ENCODE measurements at regions not wholly inside any gene's neighbourhood (a gene's known extent, or its start where the extent isn't known, plus 50 kb on each side); places are given as distances from the start of the nearest gene placed in this dataset.

GRCh38 chr9:90983394-90983793, 181.8 kb downstream of the SYK start:
- H3K9me3 ChIP-seq (ENCODE audit: insufficient read depth in 2 of 2, low read depth in 1 of 2, low read length in 1 of 2) = no peaks in the 10 kb centered on the region
- no peak overlapping the region for H2BK120ac ChIP-seq (replicated peaks; ENCODE audit: low read depth, low read length)
- H2BK5ac ChIP-seq (ENCODE audit: low read depth, low read length) = no peak overlapping the region
- no peak overlapping the region for H3K4me3 ChIP-seq (ENCODE audit: extremely low read depth in 1 of 4, insufficient read depth in 2 of 4, low read depth in 3 of 4, low read length in 4 of 4)
- no peaks in the 10 kb centered on the region for H3K4me1 ChIP-seq (replicated peaks in 1 of 4; ENCODE audit: control insufficient read depth in 3 of 4, insufficient read depth in 4 of 4, low read length in 3 of 4)
- H2AK5ac ChIP-seq (ENCODE audit: low read depth, low read length) = no peak overlapping the region
- ChIA-PET CTCF (ENCODE audit: partially characterized antibody) (interaction anchor here (1.8 kb wide), 1 partner anchor 33 kb away, joined by 4 read pairs; no protein-coding TSS in a partner anchor), POLR2A (ENCODE audit: partially characterized antibody) (no interaction called here)
- no peak overlapping the region for H3K9ac ChIP-seq (replicated peaks in 1 of 4; ENCODE audit: extremely low read depth in 1 of 4, low read depth in 3 of 4, low read length in 3 of 4)
- no peaks in the 10 kb centered on the region for H3K36me3 ChIP-seq (ENCODE audit: control insufficient read depth in 2 of 4, insufficient read depth in 4 of 4, low read length in 3 of 4)
- no peak overlapping the region for H3K18ac ChIP-seq (ENCODE audit: extremely low read depth, low read length)
- H2AFZ ChIP-seq (ENCODE audit: low read length) = no peak overlapping the region
- FAIRE-seq (no peak), DNase-seq (ENCODE audit: low read depth in 1 of 2, low spot score in 2 of 2) (no peak)
- no peak overlapping the region for H3K4me2 ChIP-seq (ENCODE audit: insufficient read depth in 1 of 2, low read depth in 2 of 2, low read length in 2 of 2)
- H3K79me1 ChIP-seq (ENCODE audit: low read depth, low read length) = no peaks in the 10 kb centered on the region
- no peak overlapping the region for H3K4ac ChIP-seq (replicated peaks; ENCODE audit: insufficient read length, low read depth, low read length)
- H3K27ac ChIP-seq (ENCODE audit: low read depth, low read length) = no peak overlapping the region
- no peaks in the 10 kb centered on the region for H4K20me1 ChIP-seq (replicated peaks in 1 of 2; ENCODE audit: control insufficient read depth in 1 of 2, insufficient read depth in 2 of 2, low read length in 2 of 2)
- TF ChIP-seq CHD2 (IDR thresholded peaks at IDR 0.05; ENCODE audit: low read length) (no peak), USF2 (IDR thresholded peaks at IDR 0.05; ENCODE audit: low read length) (no peak), PHF8 (conservative IDR thresholded peaks at IDR 0.05; ENCODE audit: low read depth, low read length) (no peak), NRF1 (IDR thresholded peaks at IDR 0.05; ENCODE audit: low read depth, low read length) (no peak), TBP (IDR thresholded peaks at IDR 0.05; ENCODE audit: low read depth, low read length) (no peak), SRF (IDR thresholded peaks at IDR 0.05; ENCODE audit: low read depth, low read length) (no peak), SIRT6 (IDR thresholded peaks at IDR 0.05; ENCODE audit: low read length) (no peak), SIX5 (IDR thresholded peaks at IDR 0.05; ENCODE audit: low read depth, low read length) (no peak), SAP30 (IDR thresholded peaks at IDR 0.05; ENCODE audit: insufficient read depth, insufficient replicate concordance, low read length) (no peak), ASH2L (IDR thresholded peaks at IDR 0.05; ENCODE audit: low read length) (no peak), JUN (IDR thresholded peaks at IDR 0.05; ENCODE audit: low read depth, low read length) (no peak), CHD1 (IDR thresholded peaks at IDR 0.05; ENCODE audit: low read depth, low read length) (no peak), SUZ12 (IDR thresholded peaks at IDR 0.05; ENCODE audit: low read length) (no peak), CTBP2 (IDR thresholded peaks at IDR 0.05; ENCODE audit: borderline replicate concordance, insufficient read depth, insufficient read length, low read length) (no peak)
- H2BK15ac ChIP-seq (ENCODE audit: low read length) = no peak overlapping the region
- no peak overlapping the region for H4K91ac ChIP-seq (replicated peaks; ENCODE audit: insufficient read length, low read length)
- H3K56ac ChIP-seq (replicated peaks; ENCODE audit: insufficient read length, low read depth, low read length) = no peak overlapping the region
- WGBS, 2 experiments (ENCODE audit: extremely low coverage in 1 of 2, insufficient coverage in 1 of 2, insufficient read length in 1 of 2, insufficient replicate concordance in 2 of 2, low coverage in 1 of 2, low lambda C conversion rate in 2 of 2, missing lambda C conversion rate in 1 of 2) = 93% methylated on average over 3 of the region's 3 CpGs; no CpG with 5 or more reads in 1 of the 2 experiments
- H3K79me2 ChIP-seq (ENCODE audit: control insufficient read depth in 1 of 2, insufficient read depth in 2 of 2, low read length in 2 of 2) = no peaks in the 10 kb centered on the region
- H3K23me2 ChIP-seq (ENCODE audit: low read depth, low read length) = no peaks in the 10 kb centered on the region
- H3K14ac ChIP-seq (ENCODE audit: insufficient read length) = no peak overlapping the region
- no peak overlapping the region for H2BK12ac ChIP-seq (ENCODE audit: low read depth, low read length)
- no peak overlapping the region for H2BK20ac ChIP-seq (ENCODE audit: low read length)
- H4K8ac ChIP-seq (ENCODE audit: extremely low read depth, insufficient read depth, low read length) = no peak overlapping the region
- H3K23ac ChIP-seq (ENCODE audit: insufficient read length) = no peak overlapping the region
- H3K27me3 ChIP-seq (replicated peaks in 1 of 4; ENCODE audit: control insufficient read depth in 3 of 4, extremely low read depth in 1 of 4, insufficient read depth in 3 of 4, low read length in 3 of 4) = no peaks in the 10 kb centered on the region
- no peak overlapping the region for H4K5ac ChIP-seq (ENCODE audit: insufficient read length, low read depth, low read length)
